HG03108 (cell line): ENCODE measurements at regions not wholly inside any gene's neighbourhood (a gene's known extent, or its start where the extent isn't known, plus 50 kb on each side); places are given as distances from the start of the nearest gene placed in this dataset.
"Not testable (repeated sequence)": the region's sequence is repeated elsewhere in the genome, so short reads cannot be mapped to it uniquely, and the experiment has no call there.

ENCODE experiments used
- ATAC-seq: cut with Tn5 transposase; IDR thresholded peaks from one replicate; pipeline ENCODE4 v1.9.1; 2021; ENCODE audit warnings: moderate library complexity; ENCODE audit not compliant: unreplicated experiment

DNA sequence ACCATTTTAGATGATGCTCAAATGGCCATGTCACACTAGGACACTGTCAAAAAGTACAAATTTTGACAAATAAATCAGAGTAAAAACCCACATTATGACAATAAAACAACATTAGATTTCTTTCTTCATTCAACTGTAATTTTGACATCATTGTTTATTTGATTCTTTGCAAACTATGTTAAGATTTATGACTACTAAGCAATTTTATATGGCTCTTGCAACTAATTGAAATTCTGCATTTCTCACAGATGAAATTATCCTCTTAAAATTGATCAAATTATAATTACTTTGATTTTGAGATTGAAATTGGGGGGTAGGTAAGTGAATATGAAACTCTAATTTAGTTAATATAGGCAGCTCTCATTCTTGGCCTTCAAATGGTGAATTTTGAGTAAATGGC, 59.8 kb downstream of the ATOH1 start:
- ATAC-seq = no peak

GRCh38 chr4:93888768-93889167, 60.2 kb downstream of the ATOH1 start:
- ATAC-seq = no peak

DNA sequence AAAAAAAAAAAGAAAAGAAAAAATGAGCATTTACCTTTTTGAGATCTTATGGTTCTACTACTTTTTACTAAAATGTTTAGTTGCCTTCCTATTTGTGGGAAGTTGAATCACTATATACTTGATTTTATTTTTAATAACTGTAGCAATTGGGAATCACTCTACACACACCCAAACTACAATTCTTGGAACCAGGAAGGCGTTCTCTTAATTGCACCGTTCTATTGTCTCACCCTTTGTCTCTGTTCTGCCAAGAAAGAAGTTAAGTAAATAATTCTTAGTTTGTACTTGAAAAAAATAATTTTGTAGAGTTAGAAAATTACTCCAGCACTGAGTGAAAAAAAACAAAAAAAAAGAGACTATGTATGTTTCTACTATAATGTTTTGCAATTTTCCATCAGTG, 62.7 kb downstream of the ATOH1 start:
- ATAC-seq = no peak

DNA sequence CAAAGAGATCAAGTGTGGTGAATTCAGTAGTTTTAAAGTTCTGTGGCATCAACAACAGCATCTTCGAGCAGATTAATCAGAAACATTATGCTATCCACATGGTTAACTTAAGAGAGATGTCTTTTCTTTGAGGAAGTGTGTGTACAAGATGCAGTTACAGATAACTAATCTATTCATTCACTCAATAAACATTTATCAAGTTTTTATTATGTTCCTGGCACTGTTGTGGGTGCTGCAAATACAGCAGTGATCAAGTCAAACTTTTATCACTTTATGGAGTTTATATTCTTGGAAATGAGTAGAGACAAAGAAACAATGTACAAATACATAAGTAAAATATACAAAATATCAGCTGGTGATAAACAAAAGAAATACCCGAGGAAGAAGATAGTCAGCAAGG, 66.4 kb downstream of the ATOH1 start:
- no peak for ATAC-seq

DNA sequence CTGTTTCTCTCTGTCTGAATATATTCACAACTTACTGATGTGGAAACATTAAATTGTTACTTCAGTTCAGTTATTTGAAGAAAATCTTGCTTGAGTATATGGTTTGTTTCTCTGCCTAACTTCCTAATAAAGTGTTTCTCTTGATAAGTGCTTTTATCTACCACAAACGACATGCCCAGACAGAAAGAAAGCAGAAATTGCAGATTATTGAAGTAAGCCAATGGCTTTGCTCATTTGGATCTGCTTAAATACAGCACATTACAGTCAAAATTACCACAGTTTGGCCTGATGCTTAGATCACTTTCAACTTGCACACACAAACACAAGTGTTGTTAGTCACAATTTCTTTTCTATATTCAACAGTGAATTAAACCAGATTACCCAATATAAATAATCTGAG, 68.0 kb downstream of the ATOH1 start:
- ATAC-seq = no peak

DNA sequence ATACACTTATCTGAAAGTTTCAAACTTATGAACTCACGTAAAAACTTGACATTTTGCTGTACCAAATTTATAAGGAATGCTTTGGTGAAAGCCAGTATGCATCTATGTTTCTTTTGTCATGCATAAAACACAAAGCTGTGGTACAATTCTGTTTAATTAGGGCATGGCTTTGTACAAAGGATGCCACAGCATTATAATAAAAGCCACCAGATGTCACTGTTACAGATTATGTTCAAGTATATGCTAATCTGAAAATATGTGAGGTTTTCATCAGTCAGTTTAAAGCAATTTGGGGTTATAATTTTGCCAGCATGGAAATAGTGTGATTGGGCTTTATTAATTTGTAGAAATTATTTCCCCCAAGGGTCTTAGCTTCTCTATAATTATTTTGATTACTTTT, 69.0 kb downstream of the ATOH1 start:
- ATAC-seq = no peak

- no peak for ATAC-seq
Observed at GRCh38 chr4:93908778-93909177, 80.2 kb downstream of the ATOH1 start.

DNA sequence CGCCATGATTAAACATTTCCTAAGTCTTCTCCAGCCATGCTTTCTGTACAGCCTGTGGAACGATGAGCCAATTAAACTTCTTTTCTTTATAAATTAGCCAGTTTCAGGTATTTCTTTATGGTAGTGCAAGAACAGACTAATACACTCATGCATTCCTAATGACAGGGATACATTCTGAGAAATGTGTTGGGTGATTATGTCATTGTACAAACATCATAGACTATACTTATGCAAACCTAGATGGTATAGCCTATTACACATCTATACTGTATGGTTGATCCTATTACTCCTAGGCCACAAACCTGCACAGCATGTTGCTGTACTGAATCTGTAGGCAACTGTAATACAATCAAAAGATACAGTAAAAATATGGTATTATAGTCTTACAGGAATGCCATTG, 83.1 kb downstream of the ATOH1 start:
- ATAC-seq = no peak

GRCh38 chr4:93912146-93912545, 83.6 kb downstream of the ATOH1 start:
- ATAC-seq = no peak

GRCh38 chr4:93918856-93919255, 90.3 kb downstream of the ATOH1 start:
- ATAC-seq = no peak

DNA sequence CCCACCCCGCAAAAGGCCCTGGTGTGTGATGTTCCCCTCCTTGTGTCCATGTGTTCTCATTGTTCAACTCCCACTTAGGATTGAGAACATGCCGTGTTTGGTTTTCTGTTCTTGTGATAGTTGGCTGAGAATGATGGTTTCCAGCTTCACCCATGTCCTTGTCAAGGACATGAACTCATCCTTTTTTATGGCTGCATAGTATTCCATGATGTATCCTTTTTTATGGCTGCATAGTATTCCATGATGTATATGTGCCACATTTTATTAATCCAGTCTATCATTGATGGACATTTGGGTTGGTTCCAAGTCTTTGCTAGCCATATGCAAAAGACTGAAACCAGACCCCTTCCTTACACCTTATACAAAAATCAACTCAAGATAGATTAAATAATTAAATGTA, 95.0 kb downstream of the ATOH1 start:
- ATAC-seq = not testable (repeated sequence)

DNA sequence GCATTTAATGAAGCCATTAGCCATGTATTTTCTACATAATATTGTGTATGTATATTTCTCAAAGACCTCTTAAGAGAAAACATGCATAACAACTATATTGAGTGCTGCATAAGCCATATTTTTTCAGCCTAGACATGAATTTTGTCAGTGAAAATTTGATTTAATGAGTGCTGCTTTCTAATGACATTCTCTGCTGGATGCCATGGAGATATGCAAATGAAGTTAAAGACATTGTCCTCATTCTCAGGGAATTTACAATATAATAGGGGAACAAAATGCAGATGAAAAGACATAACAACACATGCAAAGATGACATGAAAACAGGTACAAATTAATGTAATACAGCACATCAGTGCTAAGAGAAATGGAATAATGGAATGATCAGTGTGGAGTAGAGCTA, 118.7 kb downstream of the ATOH1 start:
- ATAC-seq = no peak

DNA sequence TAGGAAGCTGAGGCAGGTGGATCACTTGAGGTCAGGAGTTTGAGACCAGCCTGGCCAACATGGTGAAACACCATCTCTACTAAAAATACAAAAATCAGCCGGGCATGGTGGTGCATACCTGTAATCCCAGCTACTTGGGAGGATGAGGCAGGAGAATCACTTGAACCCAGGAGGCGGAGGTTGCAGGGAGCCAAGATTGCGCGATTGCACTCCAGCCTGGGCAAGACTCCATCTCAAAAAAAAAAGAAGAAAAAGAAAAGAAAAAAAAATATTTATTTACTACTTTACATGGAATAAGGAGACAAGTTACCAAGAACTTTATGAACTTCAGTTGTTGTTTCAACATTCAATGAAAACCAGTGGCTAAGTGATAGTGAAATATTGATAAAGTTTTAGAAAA, 121.7 kb downstream of the ATOH1 start:
- not testable (repeated sequence) for ATAC-seq

DNA sequence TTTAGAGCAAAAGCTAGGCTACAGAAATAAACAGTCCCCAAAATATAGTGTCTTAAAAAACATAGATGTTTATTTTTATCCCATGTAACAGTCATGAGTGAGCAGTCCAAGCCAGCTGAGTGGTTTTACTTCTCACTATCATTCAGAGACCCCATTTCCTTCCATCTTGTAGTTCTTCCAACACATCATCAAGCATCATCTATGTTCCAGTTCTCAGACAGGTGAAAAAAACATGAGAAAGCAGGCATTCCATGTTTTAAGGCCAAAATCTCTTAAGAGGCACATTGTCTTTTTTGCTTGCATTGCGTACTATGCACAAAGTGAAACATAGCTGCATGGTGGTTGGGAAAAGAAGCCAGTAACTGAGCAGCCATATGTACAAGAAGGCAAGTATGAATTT, 128.6 kb downstream of the ATOH1 start:
- ATAC-seq = no peak

GRCh38 chr4:93960450-93960849, 131.9 kb downstream of the ATOH1 start:
- ATAC-seq = no peak

- no peak for ATAC-seq
Observed at GRCh38 chr4:93960916-93961315, 132.4 kb downstream of the ATOH1 start.

DNA sequence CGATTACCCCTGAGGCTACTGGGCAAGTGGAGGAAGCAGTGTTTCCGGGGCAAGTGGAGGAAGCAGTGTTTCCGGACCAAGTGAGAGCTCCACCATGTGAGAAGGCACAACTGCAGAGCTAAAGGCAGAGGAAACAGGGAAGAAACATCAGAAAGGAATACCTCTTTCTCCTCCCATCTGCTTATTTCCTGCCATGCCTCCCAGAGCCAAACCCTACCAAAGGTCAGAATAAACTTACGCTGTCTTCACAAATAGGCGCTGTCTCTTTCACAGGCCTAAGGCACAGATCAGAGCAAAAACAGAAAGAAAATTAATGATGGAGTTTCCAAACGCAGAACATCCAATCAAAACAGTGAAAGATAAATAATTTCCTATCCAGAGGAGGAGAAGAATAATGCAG, 153.0 kb downstream of the ATOH1 start:
- no peak for ATAC-seq

DNA sequence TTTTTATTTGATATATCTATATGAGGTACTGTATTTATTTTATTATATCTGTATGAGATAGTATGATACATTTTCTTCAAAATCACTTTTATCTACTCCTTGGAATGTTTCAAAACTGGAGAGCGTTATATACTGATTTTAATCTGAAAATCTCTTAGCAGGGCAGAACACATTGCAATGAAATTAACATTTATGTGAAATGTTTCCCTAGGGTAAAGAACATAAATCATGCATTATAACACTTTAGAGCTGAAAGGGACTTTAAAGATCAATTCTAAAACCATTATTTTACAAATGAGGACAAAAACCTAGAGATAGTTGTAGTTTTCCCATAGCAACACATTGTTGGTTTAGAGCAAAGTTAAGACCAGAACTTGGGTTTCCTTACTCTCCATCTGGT, 153.7 kb downstream of the ATOH1 start:
- ATAC-seq = no peak

DNA sequence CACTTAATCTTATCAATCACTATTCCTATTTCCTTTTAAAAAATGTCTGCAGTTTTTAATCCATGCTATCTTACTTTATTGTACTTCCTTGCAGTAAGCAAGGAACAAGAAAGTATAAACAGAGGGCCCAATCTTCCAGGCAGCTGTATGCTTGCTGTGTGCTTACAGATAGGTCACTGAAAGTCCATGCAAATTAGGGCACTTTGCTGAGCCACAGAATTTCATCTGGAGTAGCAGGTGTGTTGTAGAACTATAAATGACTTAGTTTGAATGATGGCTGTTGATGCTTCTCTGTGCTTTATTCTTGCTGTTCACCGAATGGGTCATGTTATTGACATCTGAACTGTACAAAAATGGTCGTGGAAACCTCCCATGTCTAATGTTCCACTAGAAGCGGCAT, 154.6 kb downstream of the ATOH1 start:
- ATAC-seq = peak; percentile 71

GRCh38 chr4:93994175-93994994, 165.8 kb downstream of the ATOH1 start:
- ATAC-seq = no peak

GRCh38 chr4:93996895-93997294, 168.3 kb downstream of the ATOH1 start:
- no peak for ATAC-seq

- no peak for ATAC-seq
Observed at GRCh38 chr4:94000559-94000958, 172.0 kb downstream of the ATOH1 start.

GRCh38 chr4:94006932-94007331, 178.4 kb downstream of the ATOH1 start:
- ATAC-seq = no peak
